WI38 (cell line): ENCODE measurements at regions not wholly inside any gene's neighbourhood (a gene's known extent, or its start where the extent isn't known, plus 50 kb on each side); places are given as distances from the start of the nearest gene placed in this dataset.

Experiments
- H3K4me3 ChIP-seq: 2 replicates; pipeline ENCODE4 v1.5.1; 2011; ENCODE audit warnings: low read depth, mild to moderate bottlenecking, control low read depth, low read length
- CTCF ChIP-seq: IDR thresholded peaks from 2 replicates; pipeline ENCODE4 v1.5.1; 2012; ENCODE audit warnings: low read depth, mild to moderate bottlenecking, control low read depth, low read length

DNA sequence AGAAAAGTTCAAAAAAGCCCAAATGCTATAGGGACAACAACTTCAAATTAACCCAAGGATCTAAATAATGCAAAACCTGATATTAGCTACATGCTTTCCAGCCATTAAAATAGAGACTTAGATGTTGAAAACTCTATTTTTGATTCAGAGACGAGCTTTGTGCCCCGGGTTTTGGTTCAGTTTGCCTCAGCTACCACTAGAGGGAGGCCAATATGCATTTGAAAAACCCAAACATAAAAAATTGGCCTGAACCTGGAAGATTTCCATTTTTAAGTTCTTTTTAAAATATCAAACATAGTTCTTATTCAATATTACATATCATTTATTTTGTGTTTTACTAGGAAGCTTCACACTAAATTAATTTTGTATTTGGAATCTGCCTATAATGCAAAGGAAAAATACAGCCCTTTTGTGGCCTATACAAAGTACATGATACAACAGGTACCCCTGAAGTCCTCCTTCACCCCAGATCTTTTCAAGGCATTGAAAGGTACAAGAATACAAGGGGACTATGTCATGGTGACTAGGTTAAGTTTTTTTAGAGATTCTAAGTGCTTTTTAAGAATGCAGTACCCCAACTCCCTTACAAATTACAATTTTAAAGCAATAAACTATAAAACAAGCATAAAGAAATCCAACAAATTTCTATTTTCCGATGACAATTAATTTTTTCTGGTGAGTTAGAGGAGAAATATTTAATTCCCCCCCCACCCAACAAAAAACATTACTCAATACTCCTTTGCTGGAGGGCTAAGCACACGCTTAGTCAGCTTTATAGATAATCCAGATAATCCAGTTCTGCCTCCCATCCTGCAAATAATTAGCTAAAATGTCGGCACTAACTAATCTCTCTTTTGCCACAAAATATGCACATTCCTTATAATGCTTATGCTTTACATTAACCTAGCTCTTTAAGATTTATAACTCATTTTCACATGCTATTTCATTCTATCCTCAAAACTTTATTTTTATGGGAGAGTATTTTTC lies 97.7 kb upstream of the PTPN13 start:
- no peak overlapping the region for H3K4me3 ChIP-seq
- TF ChIP-seq CTCF, result peak; percentile 86

DNA sequence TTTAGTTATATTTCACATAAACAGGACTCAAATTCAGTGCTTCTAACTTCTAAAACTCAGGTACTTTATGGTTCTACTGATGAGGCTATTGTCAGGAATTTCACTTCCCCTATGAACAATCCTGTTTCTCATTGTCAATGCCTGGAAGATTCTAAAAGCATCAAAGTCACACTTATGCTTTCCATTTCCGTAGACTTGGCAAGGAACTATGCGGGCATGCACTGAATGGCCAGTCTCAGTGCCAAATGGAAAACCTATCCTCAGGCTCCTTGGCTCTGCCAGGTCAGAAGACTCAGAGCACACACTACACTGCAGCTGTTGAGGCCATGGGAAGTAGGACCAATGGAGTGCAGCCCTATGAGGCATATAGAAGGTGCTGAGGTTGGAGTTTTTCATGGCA lies 97.0 kb upstream of the PTPN13 start:
- H3K4me3 ChIP-seq, result no peak overlapping the region
- no peak for TF ChIP-seq CTCF

GRCh38 chr4:86497980-86498862 lies 95.9 kb upstream of the PTPN13 start:
- peak; percentile 66 for TF ChIP-seq CTCF
- H3K4me3 ChIP-seq, result no peak overlapping the region

DNA sequence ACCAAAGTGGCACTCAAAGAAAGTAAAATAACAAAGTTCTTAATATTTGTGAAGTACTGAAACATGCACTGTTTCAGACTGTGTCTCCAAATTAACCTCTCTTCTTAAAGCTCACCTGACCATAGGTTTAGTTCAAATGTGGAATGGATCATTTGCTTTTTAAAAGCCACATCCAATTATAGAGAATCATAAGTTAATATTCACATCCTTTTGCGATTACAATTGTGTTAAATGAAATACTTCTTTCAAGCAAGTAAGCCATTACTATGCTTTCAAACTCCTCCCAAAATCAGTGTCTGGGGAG lies 95.3 kb upstream of the PTPN13 start:
- no peak for TF ChIP-seq CTCF
- H3K4me3 ChIP-seq, result no peak overlapping the region

- no peak for TF ChIP-seq CTCF
Observed at GRCh38 chr4:86500527-86500926, 93.6 kb upstream of the PTPN13 start.

GRCh38 chr4:86502081-86502480 lies 92.0 kb upstream of the PTPN13 start:
- H3K4me3 ChIP-seq, result no peak overlapping the region
- no peak for TF ChIP-seq CTCF

More at GRCh38 chr4:86500527-86500926, 93.6 kb upstream of the PTPN13 start:
- no peak overlapping the region for H3K4me3 ChIP-seq

- no peak for TF ChIP-seq CTCF
- H3K4me3 ChIP-seq, result no peak overlapping the region
Observed at GRCh38 chr4:86506591-86506990, 87.5 kb upstream of the PTPN13 start.
